Neural progenitor cell (in vitro differentiated cells): ENCODE measurements at regions not wholly inside any gene's neighbourhood (a gene's known extent, or its start where the extent isn't known, plus 50 kb on each side); places are given as distances from the start of the nearest gene placed in this dataset.

Source experiments
- DNase-seq: peaks from one replicate; pipeline ENCODE4 v3.0.0-alpha.2; 2016; ENCODE audit warnings: low spot score
- H2AFZ ChIP-seq: fragments of 200-600 bp; sonication (generic); replicated peaks from 2 replicates; pipeline ENCODE4 v1.6.1; 2016; ENCODE audit warnings: antibody characterized with exemption
- H3F3A ChIP-seq: fragments of 200-600 bp; sonication (generic); 2 replicates; pipeline ENCODE4 v1.6.1; 2016; ENCODE audit warnings: antibody characterized with exemption, low read depth
- H3K27ac ChIP-seq: fragments of 200-600 bp; sonication (generic); 2 replicates; pipeline ENCODE4 v1.5.1; 2016; ENCODE audit warnings: mild to moderate bottlenecking
- H3K27me3 ChIP-seq: fragments of 200-600 bp; sonication (generic); 2 replicates; pipeline ENCODE4 v1.6.1; 2016; ENCODE audit warnings: mild to moderate bottlenecking, moderate library complexity
- H3K36me3 ChIP-seq: fragments of 200-600 bp; sonication (generic); 2 replicates; pipeline ENCODE4 v1.5.1; 2016
- H3K4me1 ChIP-seq: fragments of 200-600 bp; sonication (generic); 2 replicates; pipeline ENCODE4 v1.6.1; 2016; ENCODE audit warnings: mixed run types
- H3K4me2 ChIP-seq: fragments of 200-600 bp; sonication (generic); 2 replicates; pipeline ENCODE4 v1.6.1; 2016
- H3K4me3 ChIP-seq: fragments of 200-600 bp; sonication (generic); 2 replicates; pipeline ENCODE4 v1.5.1; 2016
- H3K79me2 ChIP-seq: fragments of 200-600 bp; sonication (generic); 2 replicates; pipeline ENCODE4 v1.6.1; 2016; ENCODE audit warnings: low read depth
- H3K9ac ChIP-seq: fragments of 200-600 bp; sonication (generic); 2 replicates; pipeline ENCODE4 v1.6.1; 2016
- H3K9me3 ChIP-seq: fragments of 200-600 bp; sonication (generic); 2 replicates; pipeline ENCODE4 v1.5.1; 2016; ENCODE audit warnings: low read depth
- H4K20me1 ChIP-seq: fragments of 200-600 bp; sonication (generic); 2 replicates; pipeline ENCODE4 v1.6.1; 2016; ENCODE audit warnings: low read depth
- H3K27ac Mint-ChIP-seq: 3 replicates; pipeline ENCODE4 v1.8.0; 2021; ENCODE audit warnings: mixed read lengths
- H3K27me3 Mint-ChIP-seq: 2 replicates; pipeline ENCODE4 v1.8.0; 2022; ENCODE audit warnings: low read depth, mild to moderate bottlenecking, inconsistent platforms, moderate library complexity, mixed read lengths; ENCODE audit not compliant: insufficient read depth
- H3K36me3 Mint-ChIP-seq: 3 replicates; pipeline ENCODE4 v1.8.0; 2021; ENCODE audit warnings: mixed read lengths
- H3K4me1 Mint-ChIP-seq: 3 replicates; pipeline ENCODE4 v1.8.0; 2021; ENCODE audit warnings: mixed read lengths
- H3K4me3 Mint-ChIP-seq: 3 replicates; pipeline ENCODE4 v1.8.0; 2021; ENCODE audit warnings: mild to moderate bottlenecking, moderate library complexity, mixed read lengths
- H3K9me3 Mint-ChIP-seq: 3 replicates; pipeline ENCODE4 v1.8.0; 2020; ENCODE audit warnings: mixed read lengths
- CTCF ChIP-seq: fragments of 200-600 bp; sonication (generic); IDR thresholded peaks from 2 replicates; pipeline ENCODE4 v1.5.1; 2017; ENCODE audit warnings: antibody characterized with exemption, mild to moderate bottlenecking
- EZH2 ChIP-seq: fragments of 200-600 bp; sonication (generic); IDR thresholded peaks from 2 replicates; pipeline ENCODE4 v1.6.1; 2017; ENCODE audit warnings: antibody characterized with exemption, mild to moderate bottlenecking, moderate library complexity
- EZH2phosphoT487 ChIP-seq: fragments of 200-600 bp; sonication (generic); IDR thresholded peaks from 2 replicates; pipeline ENCODE4 v1.6.1; 2017; ENCODE audit warnings: antibody characterized with exemption

DNA sequence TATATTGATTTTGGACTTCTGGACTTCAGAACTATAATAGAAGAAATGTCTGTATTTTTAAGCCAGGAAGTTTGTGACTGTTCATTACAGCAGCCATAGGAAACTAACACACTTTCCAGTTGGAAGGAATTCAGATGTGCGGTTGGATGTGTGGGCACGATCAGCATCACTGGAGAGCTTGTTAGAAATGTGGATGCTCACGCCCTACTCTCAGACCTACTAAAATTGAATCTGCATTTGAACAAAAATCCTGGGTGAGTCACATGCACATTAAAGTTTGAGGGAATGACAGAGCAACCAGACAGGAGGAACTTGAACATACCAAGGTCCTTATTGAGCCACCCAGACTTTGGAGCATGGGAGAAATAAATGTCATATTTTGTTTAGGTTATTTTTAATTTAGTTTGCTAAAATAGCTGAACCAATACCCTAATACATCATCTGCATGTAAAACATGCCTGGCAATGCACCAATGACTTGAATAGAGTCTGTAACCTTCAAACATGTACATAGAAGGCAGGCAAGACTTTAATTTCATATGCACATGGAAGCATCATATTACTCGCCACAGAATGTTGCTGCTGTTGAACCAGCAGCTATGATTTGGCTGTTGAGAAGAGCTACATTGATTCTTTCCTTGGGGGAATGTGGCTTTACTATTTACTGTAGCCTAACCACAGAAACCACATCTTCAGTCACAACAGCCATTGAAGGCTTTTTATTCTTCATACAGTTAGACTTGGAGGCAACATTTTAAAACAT is 346.2 kb downstream of the BARHL2 start:
- Histone ChIP-seq H3F3A (no peaks in the 10 kb centered on the region), H3K4me2 (no peak overlapping the region), H3K79me2 (no peaks in the 10 kb centered on the region), H3K27me3 (no peaks in the 10 kb centered on the region), H4K20me1 (no peaks in the 10 kb centered on the region), H3K9ac (no peak overlapping the region), H3K36me3 (no peaks in the 10 kb centered on the region), H3K9me3 (no peaks in the 10 kb centered on the region), H2AFZ (no peak overlapping the region), H3K27ac (no peak overlapping the region), H3K4me3 (no peak overlapping the region), H3K4me1 (no peaks in the 10 kb centered on the region)
- Mint-ChIP-seq H3K27me3 (no peaks in the 10 kb centered on the region), H3K27ac (no peak overlapping the region), H3K9me3 (no peaks in the 10 kb centered on the region), H3K36me3 (no peaks in the 10 kb centered on the region), H3K4me3 (no peak overlapping the region), H3K4me1 (no peaks in the 10 kb centered on the region)
- TF ChIP-seq EZH2 = no peak
- no peak for TF ChIP-seq EZH2phosphoT487
- no peak for TF ChIP-seq CTCF
- DNase-seq = no peak

- TF ChIP-seq EZH2phosphoT487 = no peak
- no peak for TF ChIP-seq CTCF
- no peak for TF ChIP-seq EZH2
- peaks cover 4% of the 10 kb centered on the region for H3K9me3 Mint-ChIP-seq
- Histone ChIP-seq H3K79me2 (no peaks in the 10 kb centered on the region), H4K20me1 (no peaks in the 10 kb centered on the region), H3F3A (no peaks in the 10 kb centered on the region), H3K4me1 (peaks cover 8% of the 10 kb centered on the region), H3K9ac (no peak overlapping the region), H3K4me2 (no peak overlapping the region), H3K36me3 (no peaks in the 10 kb centered on the region), H2AFZ (no peak overlapping the region), H3K27me3 (no peaks in the 10 kb centered on the region), H3K4me3 (no peak overlapping the region), H3K9me3 (no peaks in the 10 kb centered on the region), H3K27ac (no peak overlapping the region)
- H3K4me3 Mint-ChIP-seq = no peak overlapping the region
- no peaks in the 10 kb centered on the region for H3K36me3 Mint-ChIP-seq
- H3K4me1 Mint-ChIP-seq = peaks cover 14% of the 10 kb centered on the region
- peaks cover 2% of the 10 kb centered on the region for H3K27me3 Mint-ChIP-seq
- no peak for DNase-seq
- H3K27ac Mint-ChIP-seq = no peak overlapping the region
Observed at GRCh38 chr1:90362163-90362562, 354.9 kb downstream of the BARHL2 start.

GRCh38 chr1:90361026-90361425 is 356.1 kb downstream of the BARHL2 start:
- Mint-ChIP-seq H3K4me1 (peaks cover 14% of the 10 kb centered on the region), H3K36me3 (no peaks in the 10 kb centered on the region), H3K4me3 (no peak overlapping the region), H3K27me3 (peaks cover 2% of the 10 kb centered on the region), H3K27ac (no peak overlapping the region), H3K9me3 (peaks cover 4% of the 10 kb centered on the region)
- H3K9ac ChIP-seq = no peak overlapping the region
- TF ChIP-seq CTCF (no peak), EZH2 (no peak), EZH2phosphoT487 (no peak)
- H3K27me3 ChIP-seq = no peaks in the 10 kb centered on the region
- H3K27ac ChIP-seq = no peak overlapping the region
- H3F3A ChIP-seq = no peaks in the 10 kb centered on the region
- no peaks in the 10 kb centered on the region for H4K20me1 ChIP-seq
- no peaks in the 10 kb centered on the region for H3K36me3 ChIP-seq
- DNase-seq = no peak
- H3K4me1 ChIP-seq = peaks cover 8% of the 10 kb centered on the region
- H3K9me3 ChIP-seq = no peaks in the 10 kb centered on the region
- H2AFZ ChIP-seq = no peak overlapping the region
- no peak overlapping the region for H3K4me2 ChIP-seq
- no peak overlapping the region for H3K4me3 ChIP-seq
- no peaks in the 10 kb centered on the region for H3K79me2 ChIP-seq
